CD4-positive, alpha-beta T cell treated with Interleukin-21 for 1 hour (primary cell): ENCODE measurements at regions not wholly inside any gene's neighbourhood (a gene's known extent, or its start where the extent isn't known, plus 50 kb on each side); places are given as distances from the start of the nearest gene placed in this dataset.

Experiments used
- DNase-seq: peaks from one replicate; pipeline ENCODE4 v3.0.0-alpha.2; 2020

DNA sequence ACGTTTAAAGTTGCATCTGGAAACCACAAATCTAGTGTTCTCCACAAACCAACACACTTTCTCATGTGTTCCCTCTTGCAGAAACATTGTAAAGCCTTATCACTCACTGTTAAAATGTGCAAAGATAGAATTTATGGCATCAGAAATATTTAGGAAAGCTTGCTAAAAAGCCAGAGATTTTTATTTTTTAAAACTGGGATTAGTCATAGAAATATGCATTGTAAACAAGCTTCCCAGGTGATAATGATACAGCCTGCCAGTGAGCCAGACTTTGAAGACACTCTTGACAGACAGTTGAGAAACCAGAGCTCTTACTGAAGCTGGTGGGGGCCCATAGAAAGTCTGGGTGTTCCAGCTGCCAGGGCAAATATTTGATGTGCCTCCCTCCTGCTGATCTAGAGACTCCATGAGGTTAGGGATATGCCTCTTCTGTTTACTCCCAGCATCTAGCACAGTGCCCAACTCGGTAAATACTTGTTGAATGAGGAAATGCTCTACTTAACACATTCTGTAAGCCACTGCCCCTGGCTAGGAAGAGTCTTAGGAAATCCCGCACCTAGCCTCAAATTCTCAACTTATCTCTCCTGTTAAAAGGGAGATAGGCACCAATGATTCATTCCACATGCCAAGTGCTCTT lies 179.0 kb upstream of the RASGEF1B start:
- no peak for DNase-seq

DNA sequence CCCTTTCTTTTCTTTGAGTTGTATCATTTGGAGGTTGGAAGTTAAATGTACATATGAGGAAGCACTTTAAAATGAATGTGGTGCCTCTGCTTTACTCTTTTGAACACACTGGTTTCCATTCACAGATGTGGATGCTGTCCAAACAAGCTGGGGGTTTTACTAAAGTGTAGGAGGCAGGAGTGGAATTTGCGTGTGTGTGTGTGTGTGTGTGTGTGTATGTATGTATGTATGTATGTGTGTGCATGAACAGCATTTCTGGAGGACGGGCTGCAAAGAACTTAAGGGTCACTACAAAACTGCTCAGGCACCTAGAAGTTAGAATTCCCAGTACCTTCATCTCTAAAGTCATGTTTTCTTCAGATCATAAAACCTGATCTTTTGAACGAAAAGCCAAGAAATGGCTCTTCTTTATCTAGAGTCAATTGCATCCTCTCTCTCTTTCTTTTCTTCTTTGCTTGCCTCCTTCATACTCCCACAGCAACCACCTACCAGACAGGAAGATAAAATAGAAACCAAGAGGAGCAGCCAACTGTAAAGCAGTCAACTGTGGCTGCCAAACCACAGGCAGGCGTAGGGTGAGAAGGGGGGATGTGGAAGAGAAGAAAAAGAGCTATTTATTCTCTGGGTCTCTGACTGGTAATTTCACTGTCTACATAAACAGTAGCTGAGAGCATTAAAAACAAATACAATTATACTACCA lies 177.0 kb upstream of the RASGEF1B start:
- peak; percentile 45 for DNase-seq

DNA sequence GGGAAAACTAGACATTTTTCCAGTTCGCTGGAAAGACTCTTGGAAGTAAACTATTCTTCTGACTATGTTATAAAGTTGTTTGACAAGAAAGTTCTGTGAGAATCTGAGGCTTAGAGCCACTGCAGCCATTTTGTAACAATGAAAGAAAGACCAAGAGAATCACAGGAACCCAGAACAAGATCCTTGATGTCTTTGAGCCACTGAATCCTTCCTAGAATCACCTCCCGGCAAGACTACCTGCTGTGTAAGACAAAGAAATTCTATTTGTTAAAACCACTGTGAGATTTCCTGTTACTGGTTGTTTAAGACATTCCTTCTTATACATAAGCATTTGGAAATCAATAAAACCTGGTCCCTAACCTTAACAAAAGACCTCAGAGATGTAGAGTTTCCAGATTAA lies 175.7 kb upstream of the RASGEF1B start:
- DNase-seq, result no peak

DNA sequence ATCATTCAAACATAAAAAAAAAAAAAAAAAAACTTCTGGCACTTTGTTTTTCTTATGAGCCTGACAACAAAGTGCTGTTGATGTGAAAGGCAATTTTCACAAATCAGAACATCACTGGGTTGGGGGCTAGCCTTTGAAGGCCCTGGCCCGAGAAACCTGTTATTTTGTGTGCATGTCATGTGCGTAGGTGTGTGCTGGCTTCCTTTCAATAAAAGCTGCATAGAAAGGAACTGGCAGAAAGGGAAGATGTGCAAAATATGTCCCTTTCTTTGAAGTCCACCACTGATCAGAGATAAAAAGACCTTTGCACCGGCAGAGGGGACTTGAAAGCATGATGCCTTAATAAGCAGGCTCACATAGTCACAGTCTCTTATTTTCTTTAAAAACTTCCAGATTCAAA lies 170.8 kb upstream of the RASGEF1B start:
- DNase-seq, result no peak

DNA sequence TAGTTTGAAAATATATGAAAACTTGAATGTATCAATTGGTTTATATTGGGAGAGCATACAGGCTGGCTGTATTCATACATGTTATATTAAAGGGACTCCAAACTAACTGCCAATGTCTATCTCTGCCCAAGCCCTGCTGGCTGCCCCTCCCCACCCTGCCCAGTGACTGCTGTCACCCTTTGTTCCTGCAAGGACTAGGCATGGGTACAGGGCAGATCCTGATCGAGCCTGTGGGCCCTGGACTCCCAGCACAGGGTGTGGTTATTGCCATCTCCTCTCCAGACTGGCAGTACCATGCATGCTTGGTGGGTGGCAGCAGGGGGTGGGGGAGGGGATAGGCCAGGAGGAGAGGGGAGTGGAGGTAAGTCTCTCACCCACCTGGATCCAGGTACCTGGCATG lies 167.5 kb upstream of the RASGEF1B start:
- DNase-seq, result no peak

DNA sequence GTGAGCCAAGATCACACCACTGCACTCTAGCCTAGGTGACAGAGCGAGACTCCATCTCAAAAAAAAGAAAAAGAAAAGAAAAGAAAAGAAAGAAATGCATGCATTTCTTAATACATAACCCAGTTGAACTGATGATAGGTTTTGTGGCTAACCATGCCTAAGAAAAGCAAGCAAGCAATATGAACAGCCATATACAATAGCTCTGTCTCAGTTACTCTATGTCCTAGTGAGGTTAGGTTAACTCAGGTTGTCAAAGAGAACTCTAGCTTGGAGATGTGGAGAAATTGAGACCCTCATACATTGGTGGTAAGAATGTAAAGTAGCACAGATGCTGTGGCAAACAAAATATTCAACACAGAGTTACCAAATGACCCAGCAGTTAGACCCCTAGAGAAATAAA lies 167.0 kb upstream of the RASGEF1B start:
- no peak for DNase-seq

DNA sequence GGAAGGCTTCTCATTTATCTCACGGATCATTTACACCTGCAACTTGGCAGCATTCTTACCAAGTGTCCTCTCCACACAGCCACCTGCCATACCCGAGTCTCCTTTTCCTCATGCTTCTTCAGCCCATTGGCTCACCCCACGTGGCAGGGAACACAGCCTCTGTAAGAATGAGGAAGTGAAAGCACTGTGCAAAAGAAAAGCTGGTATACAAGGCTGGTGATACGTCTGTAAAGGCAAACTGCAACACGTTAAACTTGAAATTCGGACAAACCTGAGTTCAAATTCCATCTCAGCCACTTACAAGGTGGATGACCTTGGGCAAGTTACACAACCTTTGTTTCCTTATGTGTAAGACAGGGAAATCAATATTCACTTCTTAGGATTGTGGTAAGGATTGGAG lies 164.0 kb upstream of the RASGEF1B start:
- peak; percentile 2 for DNase-seq

DNA sequence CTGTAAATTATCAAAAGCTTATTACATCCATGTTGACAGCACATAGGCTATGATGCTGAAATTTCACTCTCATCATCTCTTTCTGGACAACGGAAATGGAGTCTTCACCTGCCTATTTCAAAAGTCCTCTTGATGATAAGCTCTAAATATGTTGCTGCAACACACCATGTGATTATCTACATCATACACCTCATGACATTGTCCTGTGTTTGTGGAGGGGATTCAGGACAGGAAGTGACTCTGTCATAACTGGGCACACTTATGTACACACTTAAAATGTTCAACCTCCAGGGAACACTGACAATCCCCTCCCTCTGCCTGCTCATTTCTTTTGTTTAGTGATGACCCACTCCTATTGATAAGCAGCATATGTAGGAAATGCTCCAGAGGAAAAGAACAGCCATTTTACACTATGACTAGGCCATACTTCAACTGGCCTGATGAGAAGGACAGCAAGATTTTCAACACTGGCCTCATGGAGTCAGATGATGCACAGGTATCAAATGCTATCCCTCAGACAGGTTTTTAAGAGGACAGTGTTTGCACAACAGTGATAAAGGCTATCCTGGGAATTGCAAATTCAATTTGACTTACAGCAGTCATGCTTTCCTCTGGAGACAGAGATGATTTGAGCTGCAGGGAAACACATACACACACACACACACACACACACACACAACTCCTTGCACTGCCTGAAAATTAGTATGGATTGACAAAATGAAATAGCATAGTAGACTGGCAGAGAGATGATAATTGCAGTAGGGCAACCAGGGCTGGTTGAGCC lies 163.3 kb upstream of the RASGEF1B start:
- DNase-seq, result no peak

DNA sequence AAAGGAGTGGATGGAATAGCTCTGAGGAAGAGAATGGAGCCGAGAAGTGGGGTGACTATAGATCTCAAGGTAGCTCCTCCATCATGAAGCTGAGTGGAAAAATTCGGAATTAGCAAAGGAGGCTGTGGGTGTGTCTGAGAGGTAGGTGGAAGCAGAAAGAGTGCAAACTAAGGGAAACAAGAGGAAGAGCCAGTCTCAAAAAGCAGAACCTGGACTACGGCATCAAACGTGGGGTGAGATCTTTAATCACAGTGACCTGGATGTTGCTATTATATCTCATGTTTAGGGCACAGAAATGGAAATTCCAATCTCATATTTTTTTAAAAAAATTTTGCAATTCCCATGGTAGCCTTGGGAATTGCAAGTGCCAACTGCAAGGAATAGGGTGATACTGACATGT lies 162.5 kb upstream of the RASGEF1B start:
- no peak for DNase-seq

DNA sequence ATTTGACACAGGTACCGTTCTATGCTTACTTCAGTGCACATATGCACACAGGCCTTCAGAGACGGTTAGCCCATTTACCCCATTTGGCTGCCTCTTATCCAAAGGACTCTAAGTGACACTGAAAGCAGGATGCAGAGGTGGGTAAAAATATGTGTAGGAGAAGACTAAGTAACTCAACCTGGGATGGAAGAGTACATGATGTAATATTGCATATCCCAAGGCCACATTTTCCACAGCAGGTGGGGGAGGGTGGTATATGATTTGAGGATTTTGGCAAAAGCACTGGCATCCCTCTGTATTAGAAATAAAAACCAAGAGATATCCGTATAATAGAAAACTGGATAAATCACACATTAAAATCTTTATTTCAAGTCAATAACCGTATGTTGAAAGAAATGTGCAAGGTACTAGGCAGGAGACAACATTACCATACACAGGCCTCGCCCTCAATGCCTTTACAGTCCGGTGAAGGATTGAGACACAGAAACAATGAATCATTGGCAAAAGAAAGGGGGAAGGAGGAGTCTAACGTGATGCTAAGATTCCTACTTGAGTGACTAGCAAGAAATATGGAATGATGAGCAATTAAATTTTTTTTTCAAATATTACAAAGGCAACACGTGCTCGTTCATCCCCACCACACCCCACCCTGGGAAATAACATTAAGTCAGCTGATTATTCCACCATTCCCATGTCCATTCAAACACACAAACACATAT lies 161.0 kb upstream of the RASGEF1B start:
- no peak for DNase-seq

DNA sequence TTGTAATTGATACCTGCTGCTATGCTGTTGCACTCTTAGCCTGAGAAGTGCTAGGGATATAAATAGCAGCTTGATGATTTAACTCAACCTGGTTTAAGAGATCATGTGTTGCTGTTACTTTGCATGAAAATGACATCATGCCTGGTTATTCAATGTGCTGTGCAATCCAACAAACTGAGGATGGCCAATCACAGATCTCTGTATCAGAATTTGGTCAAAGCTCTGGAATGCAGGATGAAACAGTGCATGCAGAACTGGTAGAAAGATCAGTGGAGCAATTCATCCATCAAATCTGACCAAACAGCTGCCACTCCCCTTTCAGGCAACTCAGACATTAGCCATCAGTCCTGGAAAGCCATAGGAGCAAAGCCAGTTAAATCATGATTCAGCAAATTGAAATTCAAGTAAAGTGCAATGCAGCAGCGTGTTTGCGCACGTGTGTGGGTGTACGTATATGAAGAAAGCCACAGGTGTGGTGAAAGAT lies 160.3 kb upstream of the RASGEF1B start:
- no peak for DNase-seq

DNA sequence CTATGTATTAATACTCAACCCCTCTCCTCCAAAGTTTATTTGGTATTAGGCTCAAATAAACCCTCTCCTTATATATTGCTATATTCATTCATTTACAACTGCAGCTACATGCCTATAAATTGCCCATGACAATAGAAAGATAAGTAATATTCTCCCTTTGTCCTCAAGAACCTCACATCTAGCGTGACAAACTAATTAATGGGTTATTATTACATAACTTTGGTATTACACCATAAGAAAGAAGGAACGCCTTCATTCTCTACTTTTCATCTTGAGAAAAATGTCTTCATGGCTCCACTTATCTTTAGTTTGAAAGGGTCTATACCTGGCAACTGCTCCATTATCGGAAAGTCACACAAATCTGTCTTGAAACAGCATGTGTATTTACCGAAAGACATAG lies 157.7 kb upstream of the RASGEF1B start:
- no peak for DNase-seq

DNA sequence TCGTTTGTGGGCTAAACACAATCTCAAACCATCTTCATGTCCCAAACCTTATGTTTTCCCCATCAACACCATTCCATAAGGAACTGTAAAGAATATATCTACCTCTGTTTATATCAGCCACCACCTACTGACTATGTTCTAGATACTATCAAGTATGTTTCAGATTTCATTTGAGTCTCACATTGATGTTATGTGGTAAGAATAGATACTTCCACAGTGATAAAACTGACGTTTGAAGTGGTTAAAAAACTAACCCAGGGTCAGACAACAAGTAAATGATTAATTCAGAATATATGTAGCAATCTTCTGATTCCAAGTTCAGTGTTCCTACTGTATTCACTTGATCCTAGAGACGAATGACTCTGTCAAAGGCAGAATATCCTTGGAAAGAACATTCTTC lies 156.8 kb upstream of the RASGEF1B start:
- DNase-seq, result no peak

DNA sequence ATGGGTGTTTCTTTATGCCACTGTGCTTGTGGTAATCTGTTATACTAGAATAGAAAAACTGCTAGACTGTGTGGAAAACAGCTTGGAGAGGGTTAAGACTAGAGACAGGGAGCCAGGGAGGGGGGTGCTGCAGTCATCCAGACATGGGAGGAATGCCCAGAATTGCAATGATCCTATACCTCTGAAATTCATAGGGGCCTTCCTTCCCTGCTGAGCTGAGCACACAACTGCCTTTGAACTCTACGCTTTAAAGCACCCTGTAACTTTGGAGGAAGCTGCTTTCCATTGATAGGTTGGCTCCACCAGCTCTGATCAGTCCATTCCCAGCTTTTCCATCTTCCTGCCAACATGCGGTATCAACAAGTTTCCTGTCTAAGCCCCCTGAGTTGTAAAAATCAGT lies 155.9 kb upstream of the RASGEF1B start:
- DNase-seq, result no peak

DNA sequence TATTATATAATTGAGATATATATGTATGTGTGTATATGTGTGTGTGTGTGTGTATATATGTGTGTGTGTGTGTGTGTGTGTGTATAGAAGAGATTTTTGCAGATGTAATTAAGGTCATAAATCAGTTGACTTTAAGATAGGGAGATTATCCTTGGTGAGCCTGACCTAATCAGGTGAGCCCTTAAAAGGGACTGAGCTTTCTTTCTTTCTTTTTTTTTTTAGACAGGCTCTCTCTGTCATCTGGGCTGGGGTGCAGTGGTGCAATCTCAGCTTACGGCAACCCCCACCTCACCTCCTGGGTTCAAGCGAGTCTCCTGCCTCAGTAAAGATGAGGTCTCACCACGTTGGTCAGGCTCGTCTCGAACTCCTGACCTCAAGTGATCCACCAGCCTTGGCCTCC lies 155.1 kb upstream of the RASGEF1B start:
- no peak for DNase-seq

DNA sequence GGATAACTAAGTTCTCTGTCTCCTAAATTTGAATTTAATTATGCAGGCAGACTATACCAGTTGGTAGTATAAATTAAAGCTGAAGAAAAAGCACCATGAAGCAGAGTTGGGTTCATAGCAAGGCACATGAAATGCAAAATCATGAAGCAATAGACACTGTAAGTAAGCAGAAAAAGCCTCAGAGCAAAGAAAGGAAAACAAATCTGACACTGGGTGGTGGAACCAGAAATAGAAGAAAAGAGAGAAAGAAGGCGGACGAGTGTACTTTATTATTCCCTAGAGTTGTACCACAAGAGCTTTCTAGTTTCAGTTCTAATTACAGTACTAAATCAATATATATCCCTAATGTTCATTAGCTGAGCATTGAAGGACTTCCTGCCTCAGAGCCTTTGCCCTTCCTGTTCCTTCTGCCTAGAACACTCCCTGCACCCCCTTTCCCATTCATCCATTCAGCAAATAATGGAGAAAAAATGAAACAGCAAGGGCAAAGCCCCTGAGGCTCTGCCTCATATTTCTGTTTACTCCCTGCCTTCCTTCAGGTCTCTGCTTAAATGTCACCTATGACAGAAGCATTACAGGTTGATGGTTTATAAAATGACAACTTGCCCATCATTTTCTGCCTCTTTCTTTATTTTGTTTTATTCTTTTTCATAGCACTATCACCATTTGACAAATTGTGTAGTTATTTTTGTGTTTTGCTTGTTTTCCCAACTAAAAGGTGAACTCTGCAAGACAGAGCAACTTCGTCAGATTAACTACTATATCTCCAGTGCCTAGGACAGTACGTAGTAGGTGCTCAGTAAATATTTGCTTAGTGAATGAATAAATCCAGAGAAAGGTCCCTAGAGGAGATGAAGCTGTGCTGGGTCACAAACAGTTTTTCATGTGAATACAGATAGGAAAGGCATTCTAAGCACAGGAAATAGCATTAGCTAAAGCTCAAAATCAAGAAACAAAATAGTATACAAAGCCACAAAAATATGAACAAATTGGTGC lies 154.0 kb upstream of the RASGEF1B start:
- no peak for DNase-seq

DNA sequence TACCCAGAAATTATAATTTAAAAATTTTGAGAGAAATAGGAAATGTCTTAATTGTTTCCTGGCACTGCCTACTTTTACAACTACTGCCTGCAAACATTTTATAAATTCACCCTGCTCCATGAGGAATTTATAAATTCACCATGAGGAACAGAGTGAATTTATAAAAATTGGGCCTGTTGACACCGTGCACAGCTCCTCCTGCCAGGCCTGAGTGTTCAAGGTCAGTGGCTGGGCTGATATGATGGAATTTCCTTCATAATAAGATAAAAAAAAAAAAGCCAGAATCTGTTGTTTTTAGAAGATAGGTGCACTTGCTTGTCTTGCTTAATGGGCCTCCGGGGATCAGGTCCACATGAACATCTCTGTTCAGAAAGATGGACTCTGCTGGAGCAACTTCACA lies 151.7 kb upstream of the RASGEF1B start:
- no peak for DNase-seq

DNA sequence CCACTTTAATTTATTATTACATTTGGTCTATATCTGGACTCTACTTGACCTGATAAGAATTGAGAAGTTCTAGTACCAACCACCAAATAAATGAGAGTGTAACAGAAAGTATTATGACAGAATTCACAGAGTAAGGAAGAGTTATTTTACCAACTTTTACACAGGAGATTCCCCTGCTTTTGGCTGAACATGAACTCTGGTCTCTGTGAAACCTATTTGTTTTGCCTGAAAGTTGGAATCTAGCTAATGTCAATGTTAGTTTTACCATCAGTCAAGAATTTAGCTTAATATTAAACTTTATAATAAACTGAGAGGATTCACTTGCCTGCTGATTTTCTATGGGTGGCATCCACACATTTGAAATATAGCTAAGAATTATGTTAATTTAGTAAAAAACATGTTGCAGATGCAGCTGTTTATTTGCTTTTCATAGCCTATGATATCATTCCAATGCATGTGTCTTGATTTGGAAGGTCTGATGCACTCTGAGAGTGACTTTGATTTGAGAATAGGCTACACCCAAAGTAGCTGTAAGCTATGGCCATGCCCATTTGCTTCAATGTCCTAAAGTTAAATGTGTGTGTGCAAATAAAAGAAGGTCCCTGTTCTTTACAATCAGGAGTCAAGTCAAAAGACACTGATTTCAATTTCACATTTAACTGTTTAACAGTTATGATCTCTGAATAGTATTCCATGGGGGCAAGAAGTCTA lies 150.9 kb upstream of the RASGEF1B start:
- no peak for DNase-seq

DNA sequence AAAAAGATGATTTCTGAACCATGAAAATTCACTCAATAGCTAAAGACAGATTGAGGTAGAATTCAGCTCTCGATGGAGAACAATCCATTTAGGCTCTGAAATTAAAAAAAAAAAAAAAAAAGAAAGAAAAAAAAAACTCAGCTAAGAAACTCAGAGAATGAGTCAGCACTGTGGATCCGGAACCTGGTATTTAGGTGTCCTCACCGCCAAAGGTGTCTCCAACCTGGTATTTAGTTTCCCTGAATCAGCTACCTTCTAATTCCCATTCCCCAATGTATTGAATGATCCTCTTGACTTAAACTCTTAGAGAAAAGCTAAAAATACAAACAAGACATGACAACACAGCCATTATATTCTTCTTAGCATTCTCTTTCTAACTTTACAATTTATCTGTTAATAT lies 150.3 kb upstream of the RASGEF1B start:
- no peak for DNase-seq

DNA sequence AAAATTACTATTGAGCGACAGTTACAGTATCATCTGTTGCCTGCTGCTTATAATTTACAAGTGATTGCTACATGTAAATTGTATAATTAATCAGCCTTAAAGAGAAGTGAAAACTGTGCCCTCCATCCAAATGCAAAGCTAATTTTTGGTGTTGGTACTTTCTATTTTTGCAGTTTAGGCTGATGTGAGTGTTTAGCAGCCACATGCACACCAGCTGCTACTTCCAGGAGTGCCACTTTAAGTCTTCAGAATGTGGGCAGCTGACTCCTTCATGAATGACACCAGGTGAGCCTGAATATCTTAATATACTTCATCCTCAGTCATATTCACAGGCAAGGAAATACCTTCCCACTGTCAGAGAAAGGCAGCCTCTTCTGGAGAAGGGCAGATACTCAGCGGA lies 149.8 kb upstream of the RASGEF1B start:
- no peak for DNase-seq

DNA sequence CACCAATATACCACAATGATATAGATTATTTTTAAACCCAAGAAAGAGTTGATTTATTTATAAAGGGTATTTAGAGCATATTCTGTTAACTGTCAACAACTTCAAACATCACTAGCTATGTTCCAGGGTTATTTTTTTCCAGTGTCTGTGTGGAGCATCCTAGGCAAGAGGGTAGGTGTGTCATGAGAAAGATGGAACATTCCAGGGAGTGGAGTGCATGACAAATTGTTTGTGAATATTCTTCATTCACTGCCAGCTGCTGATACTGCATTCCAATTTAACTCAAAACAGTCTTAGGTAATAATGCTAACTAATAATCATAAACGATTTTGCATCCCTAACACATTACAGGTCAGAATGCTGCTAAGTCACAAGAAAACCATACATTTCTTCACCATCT lies 148.7 kb upstream of the RASGEF1B start:
- no peak for DNase-seq
